ENCODE measurements at regions not wholly inside any gene's neighbourhood (a gene's known extent, or its start where the extent isn't known, plus 50 kb on each side); places are given as distances from the start of the nearest gene placed in this dataset.
"Not testable (repeated sequence)": the region's sequence is repeated elsewhere in the genome, so short reads cannot be mapped to it uniquely, and the experiment has no call there.

DNA sequence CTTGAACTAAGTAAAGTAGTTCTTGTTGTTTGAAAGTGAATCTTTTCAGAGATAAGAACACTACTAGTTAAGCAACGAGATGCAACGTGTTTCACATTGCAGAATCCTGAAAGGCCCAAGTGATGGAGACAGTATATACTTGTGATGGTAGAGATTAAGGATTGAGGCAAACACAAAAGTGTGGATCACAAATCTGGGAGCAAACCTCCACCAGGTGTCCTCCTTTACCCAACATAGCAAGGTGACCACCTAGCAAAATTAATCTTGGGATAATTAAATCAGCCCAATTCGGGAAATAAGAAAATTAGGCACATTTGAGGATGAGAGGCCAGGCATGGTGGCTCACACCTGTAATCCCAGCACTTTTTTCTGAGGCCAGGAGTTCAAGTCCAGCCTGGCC lies 563.9 kb downstream of the DACH1 start:
- DNase-seq (ENCODE audit: low read depth, low spot score), result no peak

- DNase-seq (ENCODE audit: low read depth, low spot score), result no peak
Observed at GRCh38 chr13:71300602-71301001, 566.4 kb downstream of the DACH1 start.

GRCh38 chr13:71291842-71292146 lies 575.2 kb downstream of the DACH1 start:
- no peak for DNase-seq (ENCODE audit: low read depth, low spot score)

DNA sequence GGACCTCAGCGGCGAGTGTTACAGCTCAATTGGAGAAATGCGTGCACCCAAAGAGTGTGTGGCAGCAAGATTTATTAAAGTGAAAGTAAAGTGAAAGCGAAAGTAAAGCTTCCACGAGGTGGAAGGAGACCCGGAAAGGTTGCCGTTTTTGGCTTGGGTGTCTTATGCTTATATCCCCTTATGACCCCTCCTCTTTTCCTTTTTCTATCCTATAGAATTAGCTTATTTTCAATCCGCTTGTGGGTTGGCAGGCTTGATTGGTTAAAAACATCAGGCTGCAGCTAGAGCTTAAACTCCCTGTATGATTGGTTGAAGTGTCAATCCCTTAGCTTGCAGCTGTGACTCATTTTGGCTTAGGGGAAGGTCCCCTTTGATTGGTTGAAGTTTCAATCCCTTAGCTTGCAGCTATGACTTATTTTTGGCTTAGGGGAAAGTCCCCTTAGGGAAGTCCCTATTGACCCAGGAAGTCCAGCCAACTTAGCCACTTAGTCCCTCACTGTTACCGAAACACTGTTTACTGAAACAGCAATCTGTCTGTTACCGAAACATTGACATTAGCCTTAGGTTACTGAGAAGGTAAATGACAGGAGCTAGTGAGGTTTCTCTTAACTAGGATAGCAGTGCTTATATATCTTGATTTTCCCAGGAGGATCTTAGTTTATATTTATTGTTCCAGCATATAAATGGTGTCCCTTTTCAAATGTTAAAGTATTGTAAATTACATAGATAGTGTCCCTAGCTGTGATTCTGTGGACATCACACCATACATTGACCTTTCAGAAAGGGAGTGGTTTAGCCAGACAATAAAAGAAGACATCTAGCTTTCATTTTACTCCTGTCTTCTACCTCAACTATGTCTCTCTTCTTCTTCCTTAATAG lies 575.8 kb downstream of the DACH1 start:
- peak; percentile 17 for DNase-seq (ENCODE audit: low read depth, low spot score)

DNA sequence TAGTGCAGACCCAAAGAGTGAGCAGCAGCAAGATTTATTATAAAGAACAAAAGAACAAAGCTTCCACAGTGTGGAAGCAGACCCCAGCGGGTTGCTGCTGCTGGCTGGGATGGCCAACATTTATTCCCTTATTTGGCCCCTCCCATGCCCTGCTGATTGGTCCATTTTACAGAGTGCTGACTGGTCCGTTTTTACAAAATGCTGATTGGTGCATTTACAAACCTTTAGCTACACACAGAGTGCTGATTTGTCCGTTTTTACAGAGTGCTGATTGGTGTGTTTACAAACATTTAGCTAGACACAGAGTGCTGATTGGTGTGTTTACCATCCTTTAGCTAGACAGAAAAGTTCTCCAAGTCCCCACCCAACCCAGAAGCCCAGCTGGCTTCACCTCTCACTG lies 577.0 kb downstream of the DACH1 start:
- DNase-seq (ENCODE audit: low read depth, low spot score), result not testable (repeated sequence)

DNA sequence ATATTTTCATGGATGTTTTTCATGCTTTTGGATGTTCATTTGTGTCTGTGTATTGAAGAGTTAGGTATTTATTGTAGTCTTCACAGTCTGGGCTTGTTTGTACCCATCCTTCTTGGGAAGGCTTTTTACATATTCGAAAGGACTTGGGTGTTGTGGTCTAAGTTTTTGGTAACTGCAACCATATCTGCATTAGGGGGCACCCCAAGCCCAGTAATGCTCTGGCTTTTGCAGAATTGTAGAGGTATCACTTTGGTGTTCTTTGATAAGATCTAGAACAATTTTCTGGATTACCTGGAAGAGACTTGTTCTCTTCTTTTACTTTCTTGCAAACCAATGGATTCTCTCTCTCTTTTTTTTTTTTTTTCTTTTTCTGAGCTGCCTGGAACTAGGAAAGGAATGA lies 581.3 kb downstream of the DACH1 start:
- DNase-seq (ENCODE audit: low read depth, low spot score), result no peak

GRCh38 chr13:71278512-71278911 lies 588.5 kb downstream of the DACH1 start:
- DNase-seq (ENCODE audit: low read depth, low spot score), result no peak

DNA sequence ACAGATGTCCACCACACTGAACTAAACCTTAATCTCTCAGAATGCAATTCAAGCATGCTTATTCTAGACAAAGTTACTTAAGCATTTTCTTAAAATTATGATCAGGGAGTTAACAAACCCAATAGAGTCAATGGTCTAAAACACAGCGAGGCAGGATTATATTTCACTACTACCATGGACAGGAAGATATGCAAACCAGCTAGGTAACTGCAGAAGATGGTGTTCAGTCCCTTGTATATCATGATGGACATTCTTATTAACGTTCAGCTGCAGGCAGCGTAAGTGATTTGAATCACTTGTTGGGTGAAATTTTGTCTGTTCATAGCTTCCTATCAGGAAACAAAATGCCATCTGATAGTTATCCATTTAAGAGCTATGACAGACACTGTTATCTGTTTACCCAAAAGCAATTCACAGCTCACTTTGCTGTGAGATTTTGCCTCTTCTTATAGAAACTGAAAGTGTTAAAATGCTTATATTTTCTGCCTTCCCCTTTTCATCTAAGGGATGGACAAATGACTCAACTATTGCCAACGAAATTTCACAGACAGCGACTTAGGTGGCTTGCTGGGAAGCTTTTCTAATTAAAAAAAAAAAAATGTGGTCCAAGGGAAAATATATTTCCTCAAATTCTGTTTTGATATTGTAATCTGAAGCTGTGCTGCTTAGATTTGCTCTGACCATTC lies 591.9 kb downstream of the DACH1 start:
- no peak for DNase-seq (ENCODE audit: low read depth, low spot score)

- DNase-seq (ENCODE audit: low read depth, low spot score), result no peak
Observed at GRCh38 chr13:71261256-71261655, 605.7 kb downstream of the DACH1 start.

DNA sequence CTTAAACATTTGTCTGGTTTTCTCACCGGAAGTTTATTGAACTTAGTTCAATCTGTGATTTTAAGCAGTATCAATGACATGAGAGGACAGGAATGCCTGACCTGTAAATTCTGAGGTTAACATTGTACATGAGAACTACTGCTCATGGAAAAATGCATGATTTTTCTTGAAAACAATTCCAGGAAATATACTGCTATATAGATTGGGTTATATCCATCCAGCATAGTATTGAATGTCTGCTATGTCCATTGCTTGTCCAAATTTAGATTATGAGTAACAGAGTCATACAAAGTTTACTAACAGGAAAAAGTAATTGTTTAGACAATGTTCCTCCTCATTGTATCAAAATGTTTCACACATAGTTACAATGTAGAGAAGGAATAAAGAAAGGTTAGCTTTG lies 606.8 kb downstream of the DACH1 start:
- no peak for DNase-seq (ENCODE audit: low read depth, low spot score)

DNA sequence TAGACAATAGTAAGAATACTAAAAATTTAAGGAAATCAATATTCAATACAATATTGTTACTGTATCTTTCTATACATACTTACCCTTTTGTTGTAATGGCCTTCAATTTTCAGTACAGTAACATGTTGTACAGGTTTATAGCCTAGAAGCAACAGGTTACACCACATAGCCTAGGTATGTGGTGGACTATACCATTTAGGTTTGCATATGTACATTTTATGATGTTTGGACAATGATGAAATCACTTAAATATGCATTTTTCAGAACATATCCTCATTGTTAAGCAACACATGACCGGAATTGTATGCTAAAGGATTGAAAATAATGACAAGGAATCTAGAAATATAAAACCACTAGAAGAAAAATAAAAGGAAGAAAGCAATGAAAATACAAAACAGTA lies 611.4 kb downstream of the DACH1 start:
- DNase-seq (ENCODE audit: low read depth, low spot score), result no peak

DNA sequence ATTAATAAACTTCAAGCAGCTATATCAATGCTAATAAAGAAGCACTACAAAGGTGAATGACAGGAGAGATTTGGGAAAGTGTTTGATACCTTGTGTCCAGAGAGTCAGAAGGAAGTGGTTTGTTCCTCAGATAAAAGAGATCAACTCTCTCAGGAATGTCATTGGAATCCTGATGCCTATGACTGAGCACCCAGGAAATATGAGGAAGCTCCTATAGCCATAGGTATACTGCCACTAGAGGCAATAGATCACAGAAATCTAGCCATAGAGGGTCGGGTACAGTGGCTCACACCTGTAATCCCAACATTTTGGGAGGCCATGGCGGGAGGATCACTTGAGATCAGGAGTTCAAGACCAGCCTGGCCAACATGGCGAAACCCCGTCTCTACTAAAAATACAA lies 612.6 kb downstream of the DACH1 start:
- DNase-seq (ENCODE audit: low read depth, low spot score), result no peak

- DNase-seq (ENCODE audit: low read depth, low spot score), result no peak
Observed at GRCh38 chr13:71252184-71252704, 614.8 kb downstream of the DACH1 start.

- no peak for DNase-seq (ENCODE audit: low read depth, low spot score)
Observed at GRCh38 chr13:71251292-71251951, 615.6 kb downstream of the DACH1 start.

GRCh38 chr13:71249011-71249410 lies 618.0 kb downstream of the DACH1 start:
- DNase-seq (ENCODE audit: low read depth, low spot score), result no peak

DNA sequence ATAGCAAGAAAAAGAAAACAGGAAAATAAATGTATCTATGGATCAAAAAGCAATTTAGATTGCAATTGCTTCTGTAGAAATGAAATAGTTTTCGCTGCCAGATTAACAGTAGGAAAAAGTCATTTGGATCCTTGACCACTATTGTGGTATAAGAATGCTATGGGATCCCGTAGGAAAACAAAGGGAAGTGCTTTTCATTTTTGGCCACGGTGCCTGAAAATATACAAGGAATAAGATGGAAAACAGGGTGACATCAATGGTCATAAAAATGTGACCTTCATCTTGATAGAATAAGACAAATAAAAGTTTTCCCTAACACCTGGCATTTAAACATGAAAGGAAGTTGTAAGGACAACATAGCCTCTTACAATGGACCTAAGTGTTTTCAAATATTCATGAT lies 622.8 kb downstream of the DACH1 start:
- DNase-seq (ENCODE audit: low read depth, low spot score), result no peak

GRCh38 chr13:71242201-71242600 lies 624.8 kb downstream of the DACH1 start:
- no peak for DNase-seq (ENCODE audit: low read depth, low spot score)

DNA sequence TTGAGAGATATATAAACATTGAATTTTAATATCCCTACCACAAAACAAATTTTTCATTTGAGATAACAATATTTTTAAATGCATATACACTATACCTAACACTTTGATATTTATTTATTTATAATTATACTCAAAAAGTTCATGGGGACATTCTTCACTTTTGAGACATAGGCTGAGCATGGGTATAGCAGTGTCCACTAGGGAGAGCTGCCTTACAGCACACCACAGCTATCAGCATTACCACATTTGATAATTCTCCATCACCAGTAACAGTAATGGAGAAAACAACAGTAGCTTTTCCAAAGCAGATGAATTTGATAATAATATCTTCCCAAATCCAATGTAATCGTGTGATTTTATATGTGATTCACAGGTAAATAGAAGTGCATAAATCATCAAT lies 626.1 kb downstream of the DACH1 start:
- no peak for DNase-seq (ENCODE audit: low read depth, low spot score)

DNA sequence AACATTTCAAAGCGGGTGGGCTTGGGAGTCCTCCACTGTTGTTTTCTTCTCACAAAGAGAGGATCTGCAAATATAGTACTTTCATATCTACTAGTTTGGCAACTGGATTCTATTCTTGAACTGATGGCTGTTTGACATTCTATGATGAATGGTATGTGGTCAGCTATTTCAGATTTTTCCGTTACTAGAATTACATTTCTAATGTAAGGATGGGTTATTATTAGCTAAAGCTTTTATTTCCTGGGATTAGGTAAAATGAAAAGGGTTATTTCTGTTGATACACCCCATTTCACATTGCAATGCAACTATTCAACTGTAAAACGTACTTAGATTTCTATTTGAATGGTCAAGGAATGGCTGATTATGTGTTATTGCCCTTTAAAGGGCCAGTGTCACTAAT lies 629.7 kb downstream of the DACH1 start:
- no peak for DNase-seq (ENCODE audit: low read depth, low spot score)

DNA sequence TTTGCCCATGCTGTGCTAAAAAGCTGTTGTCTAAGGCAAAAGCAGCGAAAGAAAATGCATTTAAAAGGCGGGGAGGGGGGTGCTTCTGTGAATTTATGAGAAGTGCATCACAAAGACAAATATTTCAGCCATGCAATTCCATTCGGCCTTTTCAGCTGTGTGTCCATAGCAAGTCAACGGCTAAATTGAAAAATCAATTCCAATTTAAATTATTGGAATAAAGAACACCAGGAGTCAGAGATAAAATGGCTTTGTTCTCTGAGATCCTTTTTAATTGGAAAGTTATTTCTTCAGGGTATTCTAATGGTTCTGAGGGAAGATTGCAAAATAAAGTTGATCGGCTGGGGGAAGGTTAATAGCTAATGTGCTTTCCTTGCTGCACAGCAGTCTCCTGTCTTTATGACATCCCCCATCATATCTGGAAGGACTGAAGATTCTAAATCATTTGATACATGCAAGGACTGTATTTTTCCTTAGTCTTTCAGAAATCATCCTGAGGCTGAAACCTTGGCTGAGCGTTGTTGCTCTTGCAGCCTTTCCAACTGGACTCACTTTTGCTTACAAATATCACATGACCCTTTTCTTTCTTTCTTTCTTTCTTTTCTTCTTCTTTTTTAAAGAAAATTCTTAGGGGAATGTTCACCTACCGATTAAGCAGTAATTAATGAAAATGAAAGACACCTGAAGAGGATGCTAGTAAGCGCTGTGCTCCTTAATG lies 647.1 kb downstream of the DACH1 start:
- DNase-seq (ENCODE audit: low read depth, low spot score), result no peak

DNA sequence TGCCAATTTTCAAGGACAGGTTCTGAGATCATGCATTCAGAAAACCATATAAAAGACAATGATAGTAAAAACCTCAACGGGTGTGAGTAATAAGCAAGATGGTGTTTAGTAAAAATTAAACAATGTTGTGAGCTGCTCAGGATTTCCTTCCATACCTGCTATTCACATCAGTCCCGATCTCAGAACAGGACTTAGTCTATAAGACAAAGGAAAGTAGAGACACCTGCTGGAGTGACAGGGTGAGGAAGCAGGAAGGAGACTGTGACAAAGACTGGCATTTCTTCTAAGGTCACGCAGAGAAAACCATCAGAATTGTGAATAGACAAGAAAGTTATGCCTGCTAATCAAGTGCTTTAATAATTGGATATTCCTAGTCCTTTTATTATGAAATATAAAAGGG lies 648.0 kb downstream of the DACH1 start:
- DNase-seq (ENCODE audit: low read depth, low spot score), result no peak

DNA sequence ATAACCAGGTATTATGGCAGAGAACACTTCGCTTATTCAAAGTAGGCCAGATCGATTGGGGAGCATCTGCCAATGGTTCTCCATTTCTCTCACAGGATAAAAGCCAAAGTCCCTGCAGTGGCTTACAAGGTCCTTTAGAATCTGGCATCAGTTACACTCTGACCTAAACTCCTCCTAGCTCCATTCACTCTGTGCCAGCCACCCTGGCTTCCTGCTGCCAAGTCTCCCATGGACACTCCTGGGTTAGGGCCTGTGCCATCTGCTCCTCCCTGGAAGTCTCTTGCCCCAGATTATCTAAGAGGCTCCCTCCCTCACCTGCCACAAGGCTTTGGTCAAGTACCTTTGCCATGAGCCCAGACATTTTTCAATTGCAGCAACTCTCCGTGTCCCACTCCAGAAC lies 649.2 kb downstream of the DACH1 start:
- no peak for DNase-seq (ENCODE audit: low read depth, low spot score)
